ENCODE measurements at regions not wholly inside any gene's neighbourhood (a gene's known extent, or its start where the extent isn't known, plus 50 kb on each side); places are given as distances from the start of the nearest gene placed in this dataset.

GRCh38 chr6:113659762-113660404 is 197.3 kb upstream of the MARCKS start:
- no peak for DNase-seq (ENCODE audit: extremely low read depth, low read depth)
- TF ChIP-seq, protein P1, sequence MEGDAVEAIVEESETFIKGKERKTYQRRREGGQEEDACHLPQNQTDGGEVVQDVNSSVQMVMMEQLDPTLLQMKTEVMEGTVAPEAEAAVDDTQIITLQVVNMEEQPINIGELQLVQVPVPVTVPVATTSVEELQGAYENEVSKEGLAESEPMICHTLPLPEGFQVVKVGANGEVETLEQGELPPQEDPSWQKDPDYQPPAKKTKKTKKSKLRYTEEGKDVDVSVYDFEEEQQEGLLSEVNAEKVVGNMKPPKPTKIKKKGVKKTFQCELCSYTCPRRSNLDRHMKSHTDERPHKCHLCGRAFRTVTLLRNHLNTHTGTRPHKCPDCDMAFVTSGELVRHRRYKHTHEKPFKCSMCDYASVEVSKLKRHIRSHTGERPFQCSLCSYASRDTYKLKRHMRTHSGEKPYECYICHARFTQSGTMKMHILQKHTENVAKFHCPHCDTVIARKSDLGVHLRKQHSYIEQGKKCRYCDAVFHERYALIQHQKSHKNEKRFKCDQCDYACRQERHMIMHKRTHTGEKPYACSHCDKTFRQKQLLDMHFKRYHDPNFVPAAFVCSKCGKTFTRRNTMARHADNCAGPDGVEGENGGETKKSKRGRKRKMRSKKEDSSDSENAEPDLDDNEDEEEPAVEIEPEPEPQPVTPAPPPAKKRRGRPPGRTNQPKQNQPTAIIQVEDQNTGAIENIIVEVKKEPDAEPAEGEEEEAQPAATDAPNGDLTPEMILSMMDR (IDR thresholded peaks at IDR 0.05; ENCODE audit: low read depth, low read length, missing control alignments), result no peak
- H3K4me3 ChIP-seq (replicated peaks; ENCODE audit: low read depth, low read length), result no peak overlapping the region

GRCh38 chr6:113660819-113661218 is 196.3 kb upstream of the MARCKS start:
- H3K4me3 ChIP-seq (replicated peaks; ENCODE audit: low read depth, low read length), result no peak overlapping the region
- DNase-seq (ENCODE audit: extremely low read depth, low read depth), result no peak
- TF ChIP-seq, protein P1 (IDR thresholded peaks at IDR 0.05; ENCODE audit: low read depth, low read length, missing control alignments), result no peak

DNA sequence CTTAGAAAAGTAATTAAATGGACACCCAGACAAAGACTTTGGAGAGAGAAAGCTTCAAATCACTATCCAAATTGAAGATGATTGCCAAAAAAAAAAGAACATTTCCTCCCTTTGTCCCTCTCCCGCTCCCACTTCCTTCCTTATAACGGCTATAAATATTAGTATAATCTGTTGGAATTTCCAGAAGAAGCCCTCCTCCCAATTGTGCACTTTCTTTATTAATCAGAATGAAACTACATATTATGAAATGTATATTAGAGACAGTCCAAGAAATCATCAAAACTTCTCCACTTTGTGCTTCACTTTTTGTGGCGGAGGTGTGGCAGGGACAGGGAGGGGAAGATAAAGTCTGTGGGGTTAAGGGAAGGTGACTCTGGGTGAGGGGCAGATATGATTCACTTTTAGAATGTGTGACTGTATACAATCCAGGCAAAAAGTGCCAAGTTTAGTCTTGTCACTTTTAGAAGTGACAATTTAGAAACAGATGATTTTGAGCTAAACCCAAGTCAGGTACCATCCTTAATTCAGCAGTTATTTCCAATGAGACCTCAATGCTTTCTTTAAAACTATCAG is 195.0 kb upstream of the MARCKS start:
- TF ChIP-seq, protein P1 (IDR thresholded peaks at IDR 0.05; ENCODE audit: low read depth, low read length, missing control alignments), result no peak
- no peak for DNase-seq (ENCODE audit: extremely low read depth, low read depth)
- no peak overlapping the region for H3K4me3 ChIP-seq (replicated peaks; ENCODE audit: low read depth, low read length)

- TF ChIP-seq, protein P1 (IDR thresholded peaks at IDR 0.05; ENCODE audit: low read depth, low read length, missing control alignments), result no peak
- no peak for DNase-seq (ENCODE audit: extremely low read depth, low read depth)
- H3K4me3 ChIP-seq (replicated peaks; ENCODE audit: low read depth, low read length), result no peak overlapping the region
Observed at GRCh38 chr6:113662688-113663333, 194.3 kb upstream of the MARCKS start.

GRCh38 chr6:113664909-113665308 is 192.2 kb upstream of the MARCKS start:
- no peak overlapping the region for H3K4me3 ChIP-seq (replicated peaks; ENCODE audit: low read depth, low read length)
- TF ChIP-seq, protein P1 (IDR thresholded peaks at IDR 0.05; ENCODE audit: low read depth, low read length, missing control alignments), result no peak
- DNase-seq (ENCODE audit: extremely low read depth, low read depth), result no peak

DNA sequence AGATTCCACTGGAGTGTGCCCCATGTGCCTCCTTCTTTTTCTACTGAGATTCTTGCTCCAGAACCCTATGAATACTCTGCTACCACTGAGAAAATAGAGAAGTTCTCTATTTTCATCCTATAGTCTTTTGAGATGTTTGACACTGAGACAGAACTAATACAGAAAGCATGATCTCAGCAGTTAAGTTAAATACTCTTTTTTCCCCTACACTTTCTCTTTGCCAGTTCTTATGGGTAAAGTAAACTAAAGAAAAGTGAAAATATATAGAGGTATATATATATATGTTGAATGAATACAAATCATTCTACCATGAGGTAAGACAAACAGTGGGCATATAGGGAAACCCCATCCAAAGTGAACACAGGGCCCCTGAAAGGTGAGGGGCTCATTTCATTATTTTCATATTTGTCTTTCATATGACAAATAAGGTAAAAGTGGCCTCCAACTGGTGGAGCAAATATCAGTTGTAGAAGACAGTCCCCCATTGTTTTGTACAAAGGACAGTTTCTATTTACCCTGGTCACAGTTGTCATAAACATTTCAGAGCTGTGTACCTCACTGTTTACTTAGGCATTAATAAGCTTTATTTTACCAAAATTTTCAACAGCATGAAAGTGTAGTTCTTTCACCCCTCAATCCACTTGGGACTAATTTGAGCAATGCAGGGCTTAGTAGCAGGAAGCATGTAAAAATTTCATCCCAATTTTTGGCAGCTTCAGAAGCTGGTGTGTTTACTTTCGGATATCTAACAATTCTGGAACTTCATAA is 188.3 kb upstream of the MARCKS start:
- DNase-seq (ENCODE audit: extremely low read depth, low read depth), result no peak
- H3K4me3 ChIP-seq (replicated peaks; ENCODE audit: low read depth, low read length), result no peak overlapping the region
- TF ChIP-seq, protein P1 (IDR thresholded peaks at IDR 0.05; ENCODE audit: low read depth, low read length, missing control alignments), result no peak
